Stomach (tissue), 4 donors: ENCODE measurements at regions not wholly inside any gene's neighbourhood (a gene's known extent, or its start where the extent isn't known, plus 50 kb on each side); places are given as distances from the start of the nearest gene placed in this dataset.
"Not testable (repeated sequence)": the region's sequence is repeated elsewhere in the genome, so short reads cannot be mapped to it uniquely, and the experiment has no call there.

Experiments
- POLR2A ChIP-seq, 4 donors: fragments of 450-650 bp; IDR thresholded peaks; one replicate each; pipeline ENCODE4 v1.6.1; 2016; ENCODE audit warnings: antibody characterized with exemption in 4 of 4, control low read depth in 2 of 4, mild to moderate bottlenecking in 1 of 4, moderate library complexity in 1 of 4
- TF ChIP-seq, protein P1 (sequence below), 7 experiments: fragments of 450-650 bp in 4 of 7; fragments of 200-600 bp in 3 of 7; sonication (generic) in 3 of 7; IDR thresholded peaks; one replicate each; pipeline ENCODE4 v1.5.1; 2016 to 2019; ENCODE audit warnings: antibody characterized with exemption in 7 of 7, control low read depth in 2 of 7, mild to moderate bottlenecking in 1 of 7

DNA sequence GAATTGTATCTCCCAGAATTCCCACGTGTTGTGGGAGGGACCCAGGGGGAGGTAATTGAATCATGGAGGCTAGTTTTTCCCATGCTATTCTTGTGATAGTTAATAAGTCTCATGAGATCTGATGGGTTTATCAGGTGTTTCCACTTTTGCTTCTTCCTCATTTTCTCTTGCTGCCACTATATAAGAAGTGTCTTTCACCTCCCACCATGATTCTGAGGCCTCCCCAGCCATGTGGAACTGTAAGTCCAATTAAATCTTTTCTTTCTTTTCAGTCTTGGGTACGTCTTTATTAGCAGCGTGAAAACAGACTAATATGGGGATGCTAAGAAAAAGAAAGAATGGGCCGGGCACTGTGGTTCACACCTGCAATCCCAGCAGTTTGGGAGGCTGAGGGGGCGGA lies 124.0 kb upstream of the SERBP1 start:
- not testable (repeated sequence) for TF ChIP-seq POLR2A (IDR thresholded peaks at IDR 0.05)
- TF ChIP-seq, protein P1, sequence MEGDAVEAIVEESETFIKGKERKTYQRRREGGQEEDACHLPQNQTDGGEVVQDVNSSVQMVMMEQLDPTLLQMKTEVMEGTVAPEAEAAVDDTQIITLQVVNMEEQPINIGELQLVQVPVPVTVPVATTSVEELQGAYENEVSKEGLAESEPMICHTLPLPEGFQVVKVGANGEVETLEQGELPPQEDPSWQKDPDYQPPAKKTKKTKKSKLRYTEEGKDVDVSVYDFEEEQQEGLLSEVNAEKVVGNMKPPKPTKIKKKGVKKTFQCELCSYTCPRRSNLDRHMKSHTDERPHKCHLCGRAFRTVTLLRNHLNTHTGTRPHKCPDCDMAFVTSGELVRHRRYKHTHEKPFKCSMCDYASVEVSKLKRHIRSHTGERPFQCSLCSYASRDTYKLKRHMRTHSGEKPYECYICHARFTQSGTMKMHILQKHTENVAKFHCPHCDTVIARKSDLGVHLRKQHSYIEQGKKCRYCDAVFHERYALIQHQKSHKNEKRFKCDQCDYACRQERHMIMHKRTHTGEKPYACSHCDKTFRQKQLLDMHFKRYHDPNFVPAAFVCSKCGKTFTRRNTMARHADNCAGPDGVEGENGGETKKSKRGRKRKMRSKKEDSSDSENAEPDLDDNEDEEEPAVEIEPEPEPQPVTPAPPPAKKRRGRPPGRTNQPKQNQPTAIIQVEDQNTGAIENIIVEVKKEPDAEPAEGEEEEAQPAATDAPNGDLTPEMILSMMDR (IDR thresholded peaks at IDR 0.05) = not testable (repeated sequence)
